MCF 10A (cell line): ENCODE measurements at regions not wholly inside any gene's neighbourhood (a gene's known extent, or its start where the extent isn't known, plus 50 kb on each side); places are given as distances from the start of the nearest gene placed in this dataset.

Source experiments
- BruUV-seq: library from RNA; stranded (reverse); fragments of 400-500 nt; replicated peaks from 2 replicates; lab custom pipeline; 2021; lab: Mats Ljungman, UMichigan
- CTCF ChIA-PET: fragments of 300-600 bp; sonication (Branson Sonifier 250); formaldehyde crosslinking; extraction: SDS; loops from one replicate; lab custom pipeline; 2021; ENCODE audit warnings: antibody characterized with exemption, inconsistent platforms; lab: Yijun Ruan, JAX
- POLR2A ChIA-PET: fragments of 300-600, 350-650 bp; sonication (Branson Sonifier 250); formaldehyde crosslinking; extraction: SDS; loops from one replicate; lab custom pipeline; 2020; ENCODE audit warnings: antibody characterized with exemption, inconsistent platforms; lab: Yijun Ruan, JAX
- DNase-seq: peaks from one replicate; pipeline ENCODE4 v3.0.0-alpha.2; 2018; ENCODE audit not compliant: unreplicated experiment
- H3K27ac Mint-ChIP-seq: one replicate; pipeline ENCODE4 v1.8.0; 2022; ENCODE audit warnings: mild to moderate bottlenecking, low read depth, mixed read lengths; ENCODE audit not compliant: unreplicated experiment
- H3K27me3 Mint-ChIP-seq: one replicate; pipeline ENCODE4 v1.8.0; 2022; ENCODE audit warnings: mixed read lengths; ENCODE audit not compliant: insufficient read depth, unreplicated experiment
- H3K36me3 Mint-ChIP-seq: one replicate; pipeline ENCODE4 v1.8.0; 2022; ENCODE audit warnings: mild to moderate bottlenecking, moderate library complexity, mixed read lengths; ENCODE audit not compliant: insufficient read depth, unreplicated experiment
- H3K4me1 Mint-ChIP-seq: one replicate; pipeline ENCODE4 v1.8.0; 2022; ENCODE audit warnings: mixed read lengths; ENCODE audit not compliant: insufficient read depth, unreplicated experiment
- H3K4me3 Mint-ChIP-seq: one replicate; pipeline ENCODE4 v1.8.0; 2022; ENCODE audit warnings: mild to moderate bottlenecking, moderate library complexity, mixed read lengths; ENCODE audit not compliant: unreplicated experiment
- H3K9me3 Mint-ChIP-seq: one replicate; pipeline ENCODE4 v1.8.0; 2022; ENCODE audit warnings: mixed read lengths; ENCODE audit not compliant: unreplicated experiment
- CTCF ChIP-seq: fragments of 200-600 bp; IDR thresholded peaks from one replicate; pipeline ENCODE4 v1.8.0; 2022; ENCODE audit warnings: antibody characterized with exemption, mild to moderate bottlenecking; ENCODE audit not compliant: unreplicated experiment
- intact Hi-C: fragments of 100-400 bp; cut with micrococcal nuclease; formaldehyde crosslinking; loops from 2 replicates; pipeline ENCODE4 v1.14.1; 2022

DNA sequence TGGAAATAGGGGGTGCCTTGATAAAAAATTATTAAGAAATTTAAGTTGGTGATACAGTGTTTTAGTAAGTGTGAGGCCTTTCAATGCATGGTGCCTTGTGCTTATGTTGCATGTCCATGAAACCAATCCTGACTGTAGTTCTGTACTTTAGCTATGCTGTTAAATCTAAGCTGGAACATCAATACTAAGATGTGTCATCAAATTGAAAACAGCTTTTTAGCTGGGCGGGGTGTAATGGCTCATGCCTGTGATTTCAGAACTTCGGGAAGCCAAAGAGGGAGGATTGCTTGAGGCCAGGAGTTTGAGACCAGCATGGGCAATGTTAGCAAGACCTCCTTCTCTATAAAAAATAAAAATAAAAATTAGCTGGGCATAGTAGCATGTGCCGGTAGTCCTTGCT lies 930.3 kb upstream of the PCDH9 start:
- Mint-ChIP-seq H3K4me1 (no peaks in the 10 kb centered on the region), H3K4me3 (no peak overlapping the region), H3K27ac (no peak overlapping the region), H3K27me3 (no peaks in the 10 kb centered on the region), H3K9me3 (peaks cover 7% of the 10 kb centered on the region), H3K36me3 (no peaks in the 10 kb centered on the region)
- TF ChIP-seq CTCF, result no peak
- no peak for DNase-seq
- BruUV-seq, result no TSS peak
- intact Hi-C loops, result no loop called here
- ChIA-PET POLR2A (no interaction called here), CTCF (no interaction called here)

GRCh38 chr13:68152414-68152813 lies 922.3 kb upstream of the PCDH9 start:
- Mint-ChIP-seq H3K4me1 (no peaks in the 10 kb centered on the region), H3K4me3 (no peak overlapping the region), H3K36me3 (no peaks in the 10 kb centered on the region), H3K9me3 (peaks cover 7% of the 10 kb centered on the region), H3K27ac (no peak overlapping the region), H3K27me3 (no peaks in the 10 kb centered on the region)
- no peak for TF ChIP-seq CTCF
- DNase-seq, result no peak
- POLR2A ChIA-PET, result no interaction called here
- intact Hi-C loops, result no loop called here
- no TSS peak for BruUV-seq
- CTCF ChIA-PET, result interaction anchor here (0.6 kb wide), 1 partner anchor 349 kb away, joined by 3 read pairs; no protein-coding TSS in a partner anchor

DNA sequence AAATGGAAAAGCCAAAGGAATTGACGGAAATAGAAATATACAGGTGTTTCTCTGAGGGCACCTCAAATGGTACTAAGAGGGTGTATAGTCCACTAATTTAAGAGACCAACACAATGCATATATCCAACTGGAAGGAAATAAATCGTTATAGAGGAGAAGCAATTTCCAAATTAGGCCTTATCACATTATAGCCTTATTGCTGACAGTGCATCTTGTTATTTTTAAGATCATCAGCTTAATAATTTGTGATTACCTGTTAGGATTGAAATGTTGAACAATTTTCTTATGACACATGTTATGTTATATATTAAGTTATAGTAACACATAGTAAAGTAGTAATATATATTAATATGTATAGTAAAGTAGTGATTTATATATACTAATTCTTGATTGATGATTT lies 915.7 kb upstream of the PCDH9 start:
- no peak overlapping the region for H3K4me3 Mint-ChIP-seq
- no peaks in the 10 kb centered on the region for H3K27me3 Mint-ChIP-seq
- no peaks in the 10 kb centered on the region for H3K36me3 Mint-ChIP-seq
- ChIA-PET CTCF (interaction anchor here (1.0 kb wide), 1 partner anchor 9 kb away, joined by 3 read pairs; no protein-coding TSS in a partner anchor), POLR2A (no interaction called here)
- H3K27ac Mint-ChIP-seq, result no peak overlapping the region
- no peak for DNase-seq
- H3K4me1 Mint-ChIP-seq, result no peaks in the 10 kb centered on the region
- no peak for TF ChIP-seq CTCF
- no TSS peak for BruUV-seq
- H3K9me3 Mint-ChIP-seq, result no peaks in the 10 kb centered on the region
- intact Hi-C loops, result no loop called here

DNA sequence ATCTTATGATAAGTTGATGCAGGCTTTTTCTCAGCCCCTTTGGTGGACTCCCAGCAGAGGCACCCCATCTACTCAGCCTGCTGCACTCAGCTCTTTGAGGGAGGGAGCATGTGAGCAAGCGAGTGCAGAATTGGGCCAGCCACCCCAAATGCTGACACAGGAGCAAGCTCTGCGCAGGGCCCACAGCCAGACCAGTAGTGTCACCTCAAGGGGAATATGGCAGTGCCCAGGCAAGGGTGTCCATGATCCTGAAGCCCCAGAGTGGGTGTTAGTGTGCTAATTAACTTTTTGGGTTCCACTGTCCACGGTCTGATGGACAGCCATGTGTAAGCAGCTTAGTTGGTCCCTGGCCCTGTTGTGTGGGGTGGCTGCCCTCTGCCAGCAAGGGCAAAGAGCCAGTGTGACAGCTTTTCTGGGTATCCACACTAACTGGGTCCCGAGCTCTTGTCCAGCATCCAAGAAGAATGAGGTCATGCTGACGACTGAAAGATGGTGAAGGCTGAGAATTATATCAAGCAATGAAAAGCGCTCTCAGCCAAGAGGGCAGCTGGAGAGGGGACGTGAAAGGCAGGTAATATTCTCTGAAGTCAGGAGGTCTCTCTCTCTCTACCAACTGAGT lies 898.3 kb upstream of the PCDH9 start:
- BruUV-seq, result no TSS peak
- H3K4me1 Mint-ChIP-seq, result peaks cover 6% of the 10 kb centered on the region
- no peak for DNase-seq
- H3K4me3 Mint-ChIP-seq, result no peak overlapping the region
- intact Hi-C loops, result no loop called here
- H3K36me3 Mint-ChIP-seq, result peaks cover 5% of the 10 kb centered on the region
- TF ChIP-seq CTCF, result no peak
- POLR2A ChIA-PET, result interaction anchor here (1.3 kb wide), 1 partner anchor 46 kb away, joined by 3 read pairs; no protein-coding TSS in a partner anchor
- no peaks in the 10 kb centered on the region for H3K27me3 Mint-ChIP-seq
- H3K27ac Mint-ChIP-seq, result no peak overlapping the region
- CTCF ChIA-PET, result interaction anchor here (0.5 to 0.7 kb wide), 2 partner anchors 68 to 960 kb away, joined by 3 read pairs; no protein-coding TSS in a partner anchor
- H3K9me3 Mint-ChIP-seq, result no peaks in the 10 kb centered on the region
